ENCODE measurements at regions not wholly inside any gene's neighbourhood (a gene's known extent, or its start where the extent isn't known, plus 50 kb on each side); places are given as distances from the start of the nearest gene placed in this dataset.

DNA sequence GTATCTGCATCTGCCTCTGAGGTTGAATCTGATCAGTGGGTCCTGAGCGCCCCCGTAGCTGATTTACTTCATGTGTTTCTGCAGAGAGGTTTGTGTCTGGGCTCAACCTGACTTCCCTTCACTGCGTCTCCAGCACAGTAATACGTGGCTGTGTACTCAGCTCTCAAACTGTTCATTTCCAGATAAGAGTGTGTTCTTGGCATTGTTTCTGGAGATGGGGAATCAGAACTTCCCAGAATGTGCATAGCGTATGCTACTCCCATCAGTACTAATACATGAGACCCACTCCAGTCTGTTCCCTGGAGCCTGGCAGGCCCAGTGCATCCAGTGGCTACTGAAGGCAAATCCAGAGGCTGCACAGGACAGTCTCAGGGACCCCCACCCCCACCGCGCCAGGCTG, 1297.2 kb downstream of the TMEM121 start:
- no peak for TF ChIP-seq EZH2phosphoT487 (IDR thresholded peaks at IDR 0.05; ENCODE audit: insufficient read depth, low read depth)
- TF ChIP-seq EZH2 (IDR thresholded peaks at IDR 0.05; ENCODE audit: insufficient read depth, poor library complexity, severe bottlenecking), result no peak
